A673 (cell line): ENCODE measurements at regions not wholly inside any gene's neighbourhood (a gene's known extent, or its start where the extent isn't known, plus 50 kb on each side); places are given as distances from the start of the nearest gene placed in this dataset.

Experiments used
- BruUV-seq: library from RNA; stranded (reverse); fragments of 400-500 nt; replicated peaks from 2 replicates; lab custom pipeline; 2021; lab: Mats Ljungman, UMichigan
- CTCF ChIA-PET: fragments of 300-600 bp; sonication (Branson Sonifier 250); formaldehyde crosslinking; loops from one replicate; lab custom pipeline; 2022; ENCODE audit warnings: antibody characterized with exemption; lab: Charles Lee
- POLR2A ChIA-PET: fragments of 300-600 bp; sonication (Branson Sonifier 250); formaldehyde crosslinking; loops from one replicate; lab custom pipeline; 2022; ENCODE audit warnings: antibody characterized with exemption; ENCODE audit not compliant: low non-redundant PET; lab: Charles Lee
- DNase-seq: peaks from one replicate; pipeline ENCODE4 v3.0.0-alpha.2; 2015; ENCODE audit warnings: low spot score
- H3K27ac ChIP-seq: fragments of 200-600 bp; sonication (generic); 2 replicates; pipeline ENCODE4 v1.5.1; 2016; ENCODE audit warnings: mixed run types, low read depth, mild to moderate bottlenecking, mixed read lengths, antibody characterized with exemption, low read length; ENCODE audit not compliant: poor library complexity, severe bottlenecking
- H3K27me3 ChIP-seq: fragments of 200-600 bp; sonication (generic); replicated peaks from 2 replicates; pipeline ENCODE4 v1.6.1; 2017; ENCODE audit warnings: mixed run types, low read depth, mild to moderate bottlenecking, mixed read lengths, antibody characterized with exemption, low read length; ENCODE audit not compliant: insufficient read depth, poor library complexity
- H3K36me3 ChIP-seq: fragments of 200-600 bp; sonication (generic); 2 replicates; pipeline ENCODE4 v1.6.1; 2016; ENCODE audit warnings: mixed run types, mild to moderate bottlenecking, mixed read lengths, antibody characterized with exemption, low read length; ENCODE audit not compliant: insufficient read depth, poor library complexity, severe bottlenecking
- H3K4me1 ChIP-seq: fragments of 200-600 bp; sonication (generic); 2 replicates; pipeline ENCODE4 v1.6.1; 2017; ENCODE audit warnings: mixed run types, mild to moderate bottlenecking, mixed read lengths, antibody characterized with exemption, low read length; ENCODE audit not compliant: insufficient read depth, poor library complexity, severe bottlenecking
- H3K4me3 ChIP-seq: fragments of 200-600 bp; sonication (generic); 2 replicates; pipeline ENCODE4 v1.5.1; 2016; ENCODE audit warnings: low read depth, mixed run types, mild to moderate bottlenecking, mixed read lengths, low read length; ENCODE audit not compliant: poor library complexity, severe bottlenecking
- H3K9me3 ChIP-seq: fragments of 200-600 bp; sonication (generic); 2 replicates; pipeline ENCODE4 v1.6.1; 2016; ENCODE audit warnings: mixed run types, low read depth, mild to moderate bottlenecking, mixed read lengths, antibody characterized with exemption, low read length; ENCODE audit not compliant: poor library complexity, severe bottlenecking
- EZH2 ChIP-seq: fragments of 200-600 bp; sonication (generic); IDR thresholded peaks from 2 replicates; pipeline ENCODE4 v1.6.1; 2017; ENCODE audit warnings: borderline replicate concordance, low read depth, mild to moderate bottlenecking, mixed read lengths, antibody characterized with exemption, low read length; ENCODE audit not compliant: poor library complexity, severe bottlenecking
- intact Hi-C: fragments of 100-400 bp; cut with micrococcal nuclease; formaldehyde crosslinking; loops from one replicate; pipeline ENCODE4 v1.10.0; 2022; ENCODE audit not compliant: unreplicated experiment
- TF ChIP-seq, protein P1 (sequence below): fragments of 300-800, 200-600 bp; sonication (generic); conservative IDR thresholded peaks from 2 replicates; pipeline ENCODE4 v1.5.1; 2017; ENCODE audit warnings: low read depth, mild to moderate bottlenecking, antibody characterized with exemption, low read length, moderate library complexity, mixed read lengths

DNA sequence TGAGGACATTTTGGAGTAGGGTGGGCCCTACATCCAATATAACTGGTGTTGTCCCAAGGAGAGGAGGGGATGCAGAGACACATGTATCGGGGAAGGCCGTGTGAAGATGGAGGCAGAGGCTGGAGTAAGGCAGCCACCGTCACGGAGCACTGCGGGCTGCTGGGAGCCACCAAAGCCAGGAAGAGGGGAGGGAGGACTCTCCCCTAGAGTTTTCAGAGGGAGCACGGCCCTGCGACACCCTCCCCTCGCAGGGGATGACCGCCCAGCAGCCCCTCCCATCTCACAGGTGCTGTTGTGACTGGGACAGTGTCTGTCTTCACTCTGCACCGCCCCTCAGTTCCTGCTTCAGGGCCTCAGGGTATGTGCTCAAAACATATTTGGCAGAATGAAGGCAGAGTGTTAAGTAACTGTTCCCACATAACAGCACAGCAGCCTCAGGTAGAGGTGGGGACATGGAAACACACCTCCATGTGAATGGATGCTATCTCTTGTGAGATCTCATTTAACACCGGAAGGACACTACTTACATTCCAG, 82.2 kb downstream of the RBFOX3 start:
- Histone ChIP-seq H3K27me3 (peaks cover 100% of the 10 kb centered on the region), H3K27ac (no peak overlapping the region), H3K4me3 (no peak overlapping the region), H3K9me3 (no peaks in the 10 kb centered on the region), H3K4me1 (no peaks in the 10 kb centered on the region), H3K36me3 (no peaks in the 10 kb centered on the region)
- ChIA-PET CTCF (no interaction called here), POLR2A (no interaction called here)
- BruUV-seq: no TSS peak
- intact Hi-C loops: no loop called here
- DNase-seq: no peak
- TF ChIP-seq, protein P1, sequence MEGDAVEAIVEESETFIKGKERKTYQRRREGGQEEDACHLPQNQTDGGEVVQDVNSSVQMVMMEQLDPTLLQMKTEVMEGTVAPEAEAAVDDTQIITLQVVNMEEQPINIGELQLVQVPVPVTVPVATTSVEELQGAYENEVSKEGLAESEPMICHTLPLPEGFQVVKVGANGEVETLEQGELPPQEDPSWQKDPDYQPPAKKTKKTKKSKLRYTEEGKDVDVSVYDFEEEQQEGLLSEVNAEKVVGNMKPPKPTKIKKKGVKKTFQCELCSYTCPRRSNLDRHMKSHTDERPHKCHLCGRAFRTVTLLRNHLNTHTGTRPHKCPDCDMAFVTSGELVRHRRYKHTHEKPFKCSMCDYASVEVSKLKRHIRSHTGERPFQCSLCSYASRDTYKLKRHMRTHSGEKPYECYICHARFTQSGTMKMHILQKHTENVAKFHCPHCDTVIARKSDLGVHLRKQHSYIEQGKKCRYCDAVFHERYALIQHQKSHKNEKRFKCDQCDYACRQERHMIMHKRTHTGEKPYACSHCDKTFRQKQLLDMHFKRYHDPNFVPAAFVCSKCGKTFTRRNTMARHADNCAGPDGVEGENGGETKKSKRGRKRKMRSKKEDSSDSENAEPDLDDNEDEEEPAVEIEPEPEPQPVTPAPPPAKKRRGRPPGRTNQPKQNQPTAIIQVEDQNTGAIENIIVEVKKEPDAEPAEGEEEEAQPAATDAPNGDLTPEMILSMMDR: no peak
- no peak for TF ChIP-seq EZH2

- intact Hi-C loops: no loop called here
- Histone ChIP-seq H3K9me3 (no peaks in the 10 kb centered on the region), H3K27me3 (peaks cover 99% of the 10 kb centered on the region), H3K36me3 (no peaks in the 10 kb centered on the region), H3K4me3 (no peak overlapping the region), H3K4me1 (no peaks in the 10 kb centered on the region), H3K27ac (no peak overlapping the region)
- no TSS peak for BruUV-seq
- ChIA-PET POLR2A (no interaction called here), CTCF (no interaction called here)
- TF ChIP-seq, protein P1: no peak
- TF ChIP-seq EZH2: no peak
- no peak for DNase-seq
Observed at GRCh38 chr17:79527306-79527705, 83.5 kb downstream of the RBFOX3 start.

- intact Hi-C loops: no loop called here
- no peaks in the 10 kb centered on the region for H3K36me3 ChIP-seq
- TF ChIP-seq, protein P1: no peak
- TF ChIP-seq EZH2: no peak
- no peak overlapping the region for H3K4me3 ChIP-seq
- ChIA-PET CTCF (no interaction called here), POLR2A (no interaction called here)
- DNase-seq: no peak
- H3K4me1 ChIP-seq: no peaks in the 10 kb centered on the region
- no peak overlapping the region for H3K27ac ChIP-seq
- H3K9me3 ChIP-seq: no peaks in the 10 kb centered on the region
- no TSS peak for BruUV-seq
- peaks cover 99% of the 10 kb centered on the region for H3K27me3 ChIP-seq
Observed at GRCh38 chr17:79525793-79526677, 84.8 kb downstream of the RBFOX3 start.
